ENCODE measurements at regions not wholly inside any gene's neighbourhood (a gene's known extent, or its start where the extent isn't known, plus 50 kb on each side); places are given as distances from the start of the nearest gene placed in this dataset.
"Not testable (repeated sequence)": the region's sequence is repeated elsewhere in the genome, so short reads cannot be mapped to it uniquely, and the experiment has no call there.

DNA sequence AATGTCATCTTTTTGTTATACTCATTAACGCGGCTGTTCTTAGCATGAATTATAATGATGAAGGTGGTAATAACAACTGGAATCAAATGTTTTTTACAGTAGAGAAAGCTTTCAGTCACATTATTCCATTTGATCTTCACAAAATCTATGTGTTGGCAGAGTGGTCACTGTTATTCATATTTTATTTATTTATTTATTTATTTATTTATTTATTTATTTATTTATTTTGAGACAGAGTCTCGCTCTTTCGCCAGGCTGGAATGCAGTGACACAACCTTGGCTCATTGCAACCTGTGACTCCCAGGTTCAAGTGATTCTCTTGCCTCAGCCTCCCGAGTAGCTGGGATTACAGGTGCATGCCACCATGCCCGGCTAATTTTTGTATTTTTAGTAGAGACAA, 524.2 kb upstream of the TOM1L1 start:
- RAD21 ChIA-PET (ENCODE audit: low non-redundant PET in 1 of 2, low total read pairs in 2 of 2, uncharacterized antibody in 2 of 2, unreplicated experiment in 2 of 2); H3K4me3 ChIP-seq (replicated peaks in 1 of 2; ENCODE audit: low read depth in 1 of 2, low read length in 2 of 2); H3K36me3 ChIP-seq (ENCODE audit: control insufficient read depth in 1 of 2, insufficient read depth in 2 of 2, low read length in 2 of 2); CTCF ChIA-PET; H3K4me2 ChIP-seq (ENCODE audit: low read length); BruUV-seq (replicated peaks); intact Hi-C loops (cut with micrococcal nuclease); H2AFZ ChIP-seq (ENCODE audit: low read depth, low read length, poor library complexity, severe bottlenecking); DNase-seq (ENCODE audit: low read depth, low spot score); H4K20me1 ChIP-seq (ENCODE audit: insufficient read depth); H3K9me2 ChIP-seq (ENCODE audit: insufficient read depth); H3K27me3 ChIP-seq (ENCODE audit: insufficient read depth, low read length); H3K27ac ChIP-seq (ENCODE audit: low read depth, low read length); POLR2A ChIA-PET; H3K4me1 ChIP-seq (ENCODE audit: control insufficient read depth in 1 of 2, insufficient read depth in 2 of 2, low read length in 2 of 2); H3K79me2 ChIP-seq (ENCODE audit: insufficient read depth, low read length); H3K9ac ChIP-seq (ENCODE audit: low read length); ATAC-seq: not testable (repeated sequence)
- H3K9me3 ChIP-seq (ENCODE audit: control insufficient read depth in 1 of 2, insufficient read depth in 1 of 2, low read depth in 1 of 2, low read length in 2 of 2) = peaks cover 37 to 42% of the 10 kb centered on the region in 2 experiments

GRCh38 chr17:54381482-54381881, 519.2 kb upstream of the TOM1L1 start:
- TF ChIP-seq CEBPB (IDR thresholded peaks at IDR 0.05; ENCODE audit: low read depth) (no peak), ATF3 (IDR thresholded peaks at IDR 0.05) (no peak), ZNF274 (IDR thresholded peaks at IDR 0.05; ENCODE audit: low read depth, low read length) (no peak), MAX (IDR thresholded peaks at IDR 0.05) (no peak), TCF7L2 (IDR thresholded peaks at IDR 0.05; ENCODE audit: borderline replicate concordance, extremely low read depth, insufficient read depth, insufficient read length) (no peak), RAD21 (IDR thresholded peaks at IDR 0.05; ENCODE audit: low read depth) (no peak), YY1 (IDR thresholded peaks at IDR 0.05; ENCODE audit: extremely low read depth, insufficient replicate concordance, low read depth, low read length) (no peak), EGR1 (IDR thresholded peaks at IDR 0.05; ENCODE audit: low read depth) (no peak), CBX3 (IDR thresholded peaks at IDR 0.05; ENCODE audit: low read depth) (no peak), ELF1 (IDR thresholded peaks at IDR 0.05; ENCODE audit: borderline replicate concordance, low read depth) (no peak), FOSL1 (IDR thresholded peaks at IDR 0.05; ENCODE audit: low read depth) (no peak), POLR2A (IDR thresholded peaks at IDR 0.05; ENCODE audit: borderline replicate concordance, extremely low read depth, insufficient read depth, insufficient read length) (no peak), SRF (IDR thresholded peaks at IDR 0.05; ENCODE audit: low read depth) (no peak), SIN3A (IDR thresholded peaks at IDR 0.05; ENCODE audit: low read depth) (no peak), SP1 (IDR thresholded peaks at IDR 0.05; ENCODE audit: low read depth) (no peak), EZH2 (IDR thresholded peaks at IDR 0.05) (no peak)
- TF ChIP-seq, protein P1, sequence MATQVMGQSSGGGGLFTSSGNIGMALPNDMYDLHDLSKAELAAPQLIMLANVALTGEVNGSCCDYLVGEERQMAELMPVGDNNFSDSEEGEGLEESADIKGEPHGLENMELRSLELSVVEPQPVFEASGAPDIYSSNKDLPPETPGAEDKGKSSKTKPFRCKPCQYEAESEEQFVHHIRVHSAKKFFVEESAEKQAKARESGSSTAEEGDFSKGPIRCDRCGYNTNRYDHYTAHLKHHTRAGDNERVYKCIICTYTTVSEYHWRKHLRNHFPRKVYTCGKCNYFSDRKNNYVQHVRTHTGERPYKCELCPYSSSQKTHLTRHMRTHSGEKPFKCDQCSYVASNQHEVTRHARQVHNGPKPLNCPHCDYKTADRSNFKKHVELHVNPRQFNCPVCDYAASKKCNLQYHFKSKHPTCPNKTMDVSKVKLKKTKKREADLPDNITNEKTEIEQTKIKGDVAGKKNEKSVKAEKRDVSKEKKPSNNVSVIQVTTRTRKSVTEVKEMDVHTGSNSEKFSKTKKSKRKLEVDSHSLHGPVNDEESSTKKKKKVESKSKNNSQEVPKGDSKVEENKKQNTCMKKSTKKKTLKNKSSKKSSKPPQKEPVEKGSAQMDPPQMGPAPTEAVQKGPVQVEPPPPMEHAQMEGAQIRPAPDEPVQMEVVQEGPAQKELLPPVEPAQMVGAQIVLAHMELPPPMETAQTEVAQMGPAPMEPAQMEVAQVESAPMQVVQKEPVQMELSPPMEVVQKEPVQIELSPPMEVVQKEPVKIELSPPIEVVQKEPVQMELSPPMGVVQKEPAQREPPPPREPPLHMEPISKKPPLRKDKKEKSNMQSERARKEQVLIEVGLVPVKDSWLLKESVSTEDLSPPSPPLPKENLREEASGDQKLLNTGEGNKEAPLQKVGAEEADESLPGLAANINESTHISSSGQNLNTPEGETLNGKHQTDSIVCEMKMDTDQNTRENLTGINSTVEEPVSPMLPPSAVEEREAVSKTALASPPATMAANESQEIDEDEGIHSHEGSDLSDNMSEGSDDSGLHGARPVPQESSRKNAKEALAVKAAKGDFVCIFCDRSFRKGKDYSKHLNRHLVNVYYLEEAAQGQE (IDR thresholded peaks at IDR 0.05; ENCODE audit: low read depth) = no peak
- TF ChIP-seq, protein P2, sequence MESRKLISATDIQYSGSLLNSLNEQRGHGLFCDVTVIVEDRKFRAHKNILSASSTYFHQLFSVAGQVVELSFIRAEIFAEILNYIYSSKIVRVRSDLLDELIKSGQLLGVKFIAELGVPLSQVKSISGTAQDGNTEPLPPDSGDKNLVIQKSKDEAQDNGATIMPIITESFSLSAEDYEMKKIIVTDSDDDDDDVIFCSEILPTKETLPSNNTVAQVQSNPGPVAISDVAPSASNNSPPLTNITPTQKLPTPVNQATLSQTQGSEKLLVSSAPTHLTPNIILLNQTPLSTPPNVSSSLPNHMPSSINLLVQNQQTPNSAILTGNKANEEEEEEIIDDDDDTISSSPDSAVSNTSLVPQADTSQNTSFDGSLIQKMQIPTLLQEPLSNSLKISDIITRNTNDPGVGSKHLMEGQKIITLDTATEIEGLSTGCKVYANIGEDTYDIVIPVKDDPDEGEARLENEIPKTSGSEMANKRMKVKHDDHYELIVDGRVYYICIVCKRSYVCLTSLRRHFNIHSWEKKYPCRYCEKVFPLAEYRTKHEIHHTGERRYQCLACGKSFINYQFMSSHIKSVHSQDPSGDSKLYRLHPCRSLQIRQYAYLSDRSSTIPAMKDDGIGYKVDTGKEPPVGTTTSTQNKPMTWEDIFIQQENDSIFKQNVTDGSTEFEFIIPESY (IDR thresholded peaks at IDR 0.05; ENCODE audit: extremely low read depth, insufficient replicate concordance, low read length) = no peak

More at GRCh38 chr17:54381482-54381881, 519.2 kb upstream of the TOM1L1 start:
- no peaks in the 10 kb centered on the region for H3K36me3 ChIP-seq (ENCODE audit: control insufficient read depth in 1 of 2, insufficient read depth in 2 of 2, low read length in 2 of 2)
- DNase-seq (ENCODE audit: low read depth, low spot score) = no peak
- H3K79me2 ChIP-seq (ENCODE audit: insufficient read depth, low read length) = no peaks in the 10 kb centered on the region
- BruUV-seq (replicated peaks) = no TSS peak
- ChIA-PET CTCF (no interaction called here), POLR2A (no interaction called here), RAD21 (ENCODE audit: low non-redundant PET in 1 of 2, low total read pairs in 2 of 2, uncharacterized antibody in 2 of 2, unreplicated experiment in 2 of 2) (no interaction called here)
- ATAC-seq = no peak
- H3K9me2 ChIP-seq (ENCODE audit: insufficient read depth) = no peaks in the 10 kb centered on the region
- H3K4me3 ChIP-seq (replicated peaks in 1 of 2; ENCODE audit: low read depth in 1 of 2, low read length in 2 of 2) = no peak overlapping the region
- no peak overlapping the region for H3K9ac ChIP-seq (ENCODE audit: low read length)
- H3K27ac ChIP-seq (ENCODE audit: low read depth, low read length) = no peak overlapping the region
- H3K4me2 ChIP-seq (ENCODE audit: low read length) = no peak overlapping the region
- no peak overlapping the region for H2AFZ ChIP-seq (ENCODE audit: low read depth, low read length, poor library complexity, severe bottlenecking)
- intact Hi-C loops (cut with micrococcal nuclease) = no loop called here
- H3K27me3 ChIP-seq (ENCODE audit: insufficient read depth, low read length) = no peaks in the 10 kb centered on the region
- H4K20me1 ChIP-seq (ENCODE audit: insufficient read depth) = no peaks in the 10 kb centered on the region
- no peaks in the 10 kb centered on the region for H3K4me1 ChIP-seq (ENCODE audit: control insufficient read depth in 1 of 2, insufficient read depth in 2 of 2, low read length in 2 of 2)
- peaks cover 39 to 44% of the 10 kb centered on the region in 2 experiments; a peak in 3 of 4 replicates for H3K9me3 ChIP-seq (ENCODE audit: control insufficient read depth in 1 of 2, insufficient read depth in 1 of 2, low read depth in 1 of 2, low read length in 2 of 2)
